H9 (cell line): ENCODE measurements at regions not wholly inside any gene's neighbourhood (a gene's known extent, or its start where the extent isn't known, plus 50 kb on each side); places are given as distances from the start of the nearest gene placed in this dataset.

Experiments used
- DNase-seq: peaks from one replicate; pipeline ENCODE4 v3.0.0-alpha.2; 2017
- H2AFZ ChIP-seq: one replicate; pipeline ENCODE4 v1.6.1; 2013; ENCODE audit warnings: mild to moderate bottlenecking, low read length, control low read depth, moderate library complexity
- H2AK5ac ChIP-seq: 2 replicates; pipeline ENCODE4 v1.6.1; 2013; ENCODE audit warnings: low read length, control low read depth, mixed read lengths; ENCODE audit not compliant: insufficient read length
- H2BK120ac ChIP-seq: one replicate; pipeline ENCODE4 v1.6.1; 2013; ENCODE audit warnings: low read depth, mild to moderate bottlenecking, low read length, control low read depth, inconsistent platforms; ENCODE audit not compliant: poor library complexity, severe bottlenecking
- H2BK12ac ChIP-seq: 2 replicates; pipeline ENCODE4 v1.6.1; 2013; ENCODE audit warnings: low read length, control low read depth, mixed read lengths, low read depth; ENCODE audit not compliant: insufficient read length
- H2BK15ac ChIP-seq: 2 replicates; pipeline ENCODE4 v1.6.1; 2013; ENCODE audit warnings: low read depth, low read length, control low read depth
- H2BK20ac ChIP-seq: one replicate; pipeline ENCODE4 v1.6.1; 2013; ENCODE audit warnings: low read depth, mild to moderate bottlenecking, low read length, control low read depth, inconsistent platforms; ENCODE audit not compliant: poor library complexity, severe bottlenecking
- H2BK5ac ChIP-seq: 2 replicates; pipeline ENCODE4 v1.6.1; 2013; ENCODE audit warnings: low read length, control low read depth, mixed read lengths; ENCODE audit not compliant: insufficient read length
- H3K14ac ChIP-seq: 2 replicates; pipeline ENCODE4 v1.6.1; 2013; ENCODE audit warnings: low read length, control low read depth; ENCODE audit not compliant: insufficient read depth
- H3K18ac ChIP-seq: 2 replicates; pipeline ENCODE4 v1.6.1; 2013; ENCODE audit warnings: low read depth, mild to moderate bottlenecking, mixed read lengths, low read length, control low read depth; ENCODE audit not compliant: insufficient read length
- H3K23ac ChIP-seq: 2 replicates; pipeline ENCODE4 v1.6.1; 2013; ENCODE audit warnings: low read length, control low read depth, mixed read lengths, low read depth; ENCODE audit not compliant: insufficient read length
- H3K23me2 ChIP-seq: 2 replicates; pipeline ENCODE4 v1.6.1; 2013; ENCODE audit warnings: low read depth, mild to moderate bottlenecking, mixed read lengths, low read length, control low read depth; ENCODE audit not compliant: insufficient read length, poor library complexity, severe bottlenecking
- H3K27ac ChIP-seq: 2 replicates; pipeline ENCODE4 v1.5.1; 2013; ENCODE audit warnings: low read length, control low read depth, mixed read lengths, low read depth; ENCODE audit not compliant: insufficient read length
- H3K27me3 ChIP-seq: 2 replicates; pipeline ENCODE4 v1.6.1; 2013; ENCODE audit warnings: low read length, control low read depth, inconsistent platforms; ENCODE audit not compliant: insufficient read depth
- H3K4ac ChIP-seq: 2 replicates; pipeline ENCODE4 v1.6.1; 2013; ENCODE audit warnings: low read depth, mild to moderate bottlenecking, control low read depth, inconsistent platforms, low read length, moderate library complexity
- H3K4me1 ChIP-seq: 2 replicates; pipeline ENCODE4 v1.6.1; 2013; ENCODE audit warnings: low read length, control low read depth, inconsistent platforms; ENCODE audit not compliant: insufficient read depth
- H3K4me2 ChIP-seq: 2 replicates; pipeline ENCODE4 v1.6.1; 2013; ENCODE audit warnings: low read length, control low read depth, mixed read lengths; ENCODE audit not compliant: insufficient read length, insufficient read depth
- H3K56ac ChIP-seq: 2 replicates; pipeline ENCODE4 v1.6.1; 2013; ENCODE audit warnings: low read depth, mild to moderate bottlenecking, mixed read lengths, low read length, control low read depth; ENCODE audit not compliant: insufficient read length
- H3K79me1 ChIP-seq: 2 replicates; pipeline ENCODE4 v1.6.1; 2013; ENCODE audit warnings: low read depth, mild to moderate bottlenecking, moderate library complexity, low read length, control low read depth, inconsistent platforms; ENCODE audit not compliant: insufficient read depth, poor library complexity, severe bottlenecking
- H3K79me2 ChIP-seq: 2 replicates; pipeline ENCODE4 v1.6.1; 2013; ENCODE audit warnings: low read length, control low read depth, inconsistent platforms; ENCODE audit not compliant: insufficient read depth
- H3K9ac ChIP-seq: 2 replicates; pipeline ENCODE4 v1.6.1; 2013; ENCODE audit warnings: low read length, control low read depth, mixed read lengths; ENCODE audit not compliant: insufficient read length; ENCODE audit errors: extremely low read depth
- H3K9me3 ChIP-seq: one replicate; pipeline ENCODE4 v1.6.1; 2013; ENCODE audit warnings: low read depth, low read length, inconsistent platforms; ENCODE audit not compliant: control insufficient read depth
- H3T11ph ChIP-seq: one replicate; pipeline ENCODE4 v1.6.1; 2013; ENCODE audit warnings: mild to moderate bottlenecking, low read length, control low read depth, inconsistent platforms
- H4K20me1 ChIP-seq: one replicate; pipeline ENCODE4 v1.6.1; 2013; ENCODE audit not compliant: control insufficient read depth, insufficient read length, insufficient read depth
- H4K5ac ChIP-seq: 2 replicates; pipeline ENCODE4 v1.6.1; 2013; ENCODE audit warnings: low read depth, mild to moderate bottlenecking, mixed read lengths, low read length, control low read depth; ENCODE audit not compliant: insufficient read length
- H4K8ac ChIP-seq: replicated peaks from 2 replicates; pipeline ENCODE4 v1.6.1; 2013; ENCODE audit warnings: low read length, control low read depth, mixed read lengths, low read depth; ENCODE audit not compliant: insufficient read length
- H4K91ac ChIP-seq: 2 replicates; pipeline ENCODE4 v1.6.1; 2013; ENCODE audit warnings: low read depth, mild to moderate bottlenecking, moderate library complexity, mixed read lengths, low read length, control low read depth; ENCODE audit not compliant: insufficient read length
- H3K27ac Mint-ChIP-seq, 3 experiments: 2 replicates in 2 of 3; 3 replicates in 1 of 3; pipeline ENCODE4 v1.8.0; 2020 to 2021; ENCODE audit warnings: mixed read lengths in 3 of 3, mild to moderate bottlenecking in 1 of 3, moderate library complexity in 1 of 3
- H3K27me3 Mint-ChIP-seq: 2 replicates; pipeline ENCODE4 v1.8.0; 2021; ENCODE audit warnings: low read depth, mild to moderate bottlenecking, moderate library complexity, mixed read lengths
- H3K36me3 Mint-ChIP-seq, 3 experiments: 2 replicates in 2 of 3; 3 replicates in 1 of 3; pipeline ENCODE4 v1.8.0; 2020 to 2021; ENCODE audit warnings: low read depth in 3 of 3, mixed read lengths in 3 of 3; ENCODE audit not compliant: insufficient read depth in 1 of 3
- H3K4me1 Mint-ChIP-seq, 2 experiments: 2 replicates each; pipeline ENCODE4 v1.8.0; 2020; ENCODE audit warnings: mixed read lengths in 2 of 2
- H3K4me3 Mint-ChIP-seq, 2 experiments: 2 replicates in 1 of 2; 3 replicates in 1 of 2; pipeline ENCODE4 v1.8.0; 2020 to 2021; ENCODE audit warnings: mild to moderate bottlenecking in 2 of 2, mixed read lengths in 2 of 2, moderate library complexity in 1 of 2
- H3K9me3 Mint-ChIP-seq, 2 experiments: 2 replicates in 1 of 2; 3 replicates in 1 of 2; pipeline ENCODE4 v1.8.0; 2020; ENCODE audit warnings: mild to moderate bottlenecking in 2 of 2, mixed read lengths in 2 of 2, moderate library complexity in 1 of 2
- CTCF ChIP-seq: fragments of 200-600 bp; sonication (generic); conservative IDR thresholded peaks from 3 replicates; pipeline ENCODE4 v1.8.0; 2021; ENCODE audit warnings: antibody characterized with exemption, mild to moderate bottlenecking
- WGBS: extraction: QIAGEN DNeasy Blood & Tissue Kit; methylation state at CpG from one replicate; pipeline ENCODE4 v1.1.7; 2013; ENCODE audit warnings: missing lambda C conversion rate, low lambda C conversion rate, mixed read lengths; ENCODE audit not compliant: insufficient read length; ENCODE audit errors: extremely low coverage; 5-methylcytosine and 5-hydroxymethylcytosine counted together

DNA sequence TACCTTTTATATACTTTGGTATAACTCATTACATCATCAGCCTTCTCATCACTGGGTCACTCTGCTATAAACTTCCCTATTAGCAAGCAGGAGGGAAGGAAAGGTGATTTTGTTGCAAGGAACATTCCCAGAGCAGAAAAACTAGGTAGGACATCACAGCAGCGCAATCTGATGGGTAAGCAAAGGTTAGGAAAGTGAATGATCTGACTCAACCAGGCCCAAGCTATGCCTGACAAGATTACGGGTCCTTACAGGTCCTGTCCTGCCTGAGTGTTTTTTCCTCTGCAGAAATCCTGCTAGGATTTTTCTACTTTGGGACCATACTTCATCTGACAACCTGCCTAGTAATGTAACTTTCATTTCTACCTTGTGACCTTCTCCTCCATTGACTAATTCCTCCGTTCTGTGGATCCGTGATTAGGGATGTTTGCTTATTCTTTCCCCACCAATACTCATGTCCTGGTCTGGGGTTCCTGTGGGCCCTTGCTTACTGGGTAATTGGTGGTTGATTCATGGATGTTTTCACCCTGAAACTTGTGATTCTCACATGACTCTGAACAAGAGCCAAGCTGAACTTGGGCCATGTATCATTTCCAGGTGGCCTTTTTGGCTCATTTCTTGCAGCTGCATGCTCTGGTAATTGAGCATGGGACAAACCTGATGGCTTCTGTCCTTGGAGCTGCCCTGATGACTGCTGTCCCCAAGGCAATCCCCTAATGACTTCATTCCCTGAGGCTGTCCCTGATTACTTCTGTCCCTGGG is 111.9 kb upstream of the KIT start:
- Mint-ChIP-seq H3K36me3 (no peaks in the 10 kb centered on the region), H3K27me3 (peaks cover 18% of the 10 kb centered on the region; the same call in 1 of the 2 replicates), H3K4me1 (peaks cover 62 to 76% of the 10 kb centered on the region in 2 experiments), H3K27ac (no peak overlapping the region; a peak in 1 of 7 replicates), H3K4me3 (no peak overlapping the region), H3K9me3 (no peaks in the 10 kb centered on the region)
- TF ChIP-seq CTCF = no peak
- Histone ChIP-seq H3K79me1 (no peaks in the 10 kb centered on the region), H3K14ac (no peak overlapping the region), H3K56ac (no peak overlapping the region), H3K23ac (no peak overlapping the region), H3K4me2 (no peak overlapping the region), H3K4me1 (peaks cover 6% of the 10 kb centered on the region; the same call in 1 of the 2 replicates), H3K9ac (no peak overlapping the region), H4K20me1 (no peaks in the 10 kb centered on the region), H4K8ac (no peak overlapping the region), H4K91ac (no peak overlapping the region), H3K9me3 (no peaks in the 10 kb centered on the region), H2BK20ac (no peak overlapping the region), H3T11ph (no peak overlapping the region), H2AK5ac (no peak overlapping the region), H3K23me2 (no peaks in the 10 kb centered on the region), H3K27me3 (no peaks in the 10 kb centered on the region), H2BK12ac (no peak overlapping the region), H3K18ac (no peak overlapping the region), H3K79me2 (no peaks in the 10 kb centered on the region), H3K27ac (no peak overlapping the region), H2BK5ac (no peak overlapping the region), H2AFZ (no peak overlapping the region), H2BK15ac (no peak overlapping the region), H4K5ac (no peak overlapping the region), H2BK120ac (no peak overlapping the region), H3K4ac (no peak overlapping the region)
- no peak for DNase-seq
- WGBS = no CpG with 5 or more reads among the region's 4 CpGs
